ENCODE measurements at regions not wholly inside any gene's neighbourhood (a gene's known extent, or its start where the extent isn't known, plus 50 kb on each side); places are given as distances from the start of the nearest gene placed in this dataset.

DNA sequence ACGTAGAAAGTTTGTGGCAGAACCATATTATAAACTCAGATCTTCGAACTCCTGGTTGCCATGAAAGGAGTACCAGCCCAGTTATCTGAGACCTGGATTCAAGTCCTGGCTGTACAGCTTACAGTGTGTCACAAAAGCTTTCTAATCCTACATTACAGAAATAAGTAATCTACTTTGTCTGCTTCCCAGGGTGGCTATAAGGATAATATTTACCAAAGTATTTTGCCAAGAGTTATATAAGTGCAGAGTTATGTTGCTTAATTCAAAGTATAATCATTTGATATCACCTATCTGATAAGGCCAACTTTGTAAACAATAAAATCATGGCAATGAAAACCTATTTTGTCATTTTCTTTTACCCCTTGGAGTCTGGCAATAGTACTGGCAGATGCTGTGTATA lies 381.6 kb downstream of the NDFIP2 start:
- no peak overlapping the region for H3K4me3 Mint-ChIP-seq (ENCODE audit: unreplicated experiment)
- TF ChIP-seq, protein P1, sequence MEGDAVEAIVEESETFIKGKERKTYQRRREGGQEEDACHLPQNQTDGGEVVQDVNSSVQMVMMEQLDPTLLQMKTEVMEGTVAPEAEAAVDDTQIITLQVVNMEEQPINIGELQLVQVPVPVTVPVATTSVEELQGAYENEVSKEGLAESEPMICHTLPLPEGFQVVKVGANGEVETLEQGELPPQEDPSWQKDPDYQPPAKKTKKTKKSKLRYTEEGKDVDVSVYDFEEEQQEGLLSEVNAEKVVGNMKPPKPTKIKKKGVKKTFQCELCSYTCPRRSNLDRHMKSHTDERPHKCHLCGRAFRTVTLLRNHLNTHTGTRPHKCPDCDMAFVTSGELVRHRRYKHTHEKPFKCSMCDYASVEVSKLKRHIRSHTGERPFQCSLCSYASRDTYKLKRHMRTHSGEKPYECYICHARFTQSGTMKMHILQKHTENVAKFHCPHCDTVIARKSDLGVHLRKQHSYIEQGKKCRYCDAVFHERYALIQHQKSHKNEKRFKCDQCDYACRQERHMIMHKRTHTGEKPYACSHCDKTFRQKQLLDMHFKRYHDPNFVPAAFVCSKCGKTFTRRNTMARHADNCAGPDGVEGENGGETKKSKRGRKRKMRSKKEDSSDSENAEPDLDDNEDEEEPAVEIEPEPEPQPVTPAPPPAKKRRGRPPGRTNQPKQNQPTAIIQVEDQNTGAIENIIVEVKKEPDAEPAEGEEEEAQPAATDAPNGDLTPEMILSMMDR (IDR thresholded peaks at IDR 0.05): no peak
- H3K36me3 Mint-ChIP-seq (ENCODE audit: low read depth): no peaks in the 10 kb centered on the region
- no peak overlapping the region for H3K27ac Mint-ChIP-seq (ENCODE audit: unreplicated experiment)
- H3K4me1 Mint-ChIP-seq (ENCODE audit: low read depth): peaks cover 5% of the 10 kb centered on the region
- H3K9me3 Mint-ChIP-seq (ENCODE audit: low read depth): no peaks in the 10 kb centered on the region
- no peaks in the 10 kb centered on the region for H3K27me3 Mint-ChIP-seq (ENCODE audit: low read depth)
- DNase-seq (ENCODE audit: low spot score): no peak

DNA sequence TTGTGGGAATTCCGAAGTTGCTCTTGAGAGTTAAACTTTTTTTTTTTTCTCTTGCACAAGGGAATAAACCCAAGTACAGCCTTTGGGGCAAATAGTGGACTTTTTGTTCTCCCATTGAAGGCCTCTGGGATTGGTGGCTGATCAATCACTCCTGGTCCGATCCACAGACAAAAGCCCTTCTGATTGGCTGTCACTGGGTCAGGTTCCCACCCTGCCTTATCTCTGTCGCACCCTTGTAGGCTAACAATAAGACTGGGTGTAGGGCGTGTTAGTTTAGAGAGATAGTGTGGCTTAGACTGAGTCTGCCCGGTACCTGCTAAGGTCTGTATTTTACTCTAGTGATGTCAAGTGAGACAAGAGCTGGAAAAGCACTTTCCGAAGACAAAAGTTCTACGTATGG lies 380.8 kb downstream of the NDFIP2 start:
- H3K9me3 Mint-ChIP-seq (ENCODE audit: low read depth): no peaks in the 10 kb centered on the region
- H3K27me3 Mint-ChIP-seq (ENCODE audit: low read depth): no peaks in the 10 kb centered on the region
- H3K4me3 Mint-ChIP-seq (ENCODE audit: unreplicated experiment): no peak overlapping the region
- no peak for DNase-seq (ENCODE audit: low spot score)
- H3K36me3 Mint-ChIP-seq (ENCODE audit: low read depth): no peaks in the 10 kb centered on the region
- no peak overlapping the region for H3K27ac Mint-ChIP-seq (ENCODE audit: unreplicated experiment)
- no peaks in the 10 kb centered on the region for H3K4me1 Mint-ChIP-seq (ENCODE audit: low read depth)
- TF ChIP-seq, protein P1 (IDR thresholded peaks at IDR 0.05): no peak

DNA sequence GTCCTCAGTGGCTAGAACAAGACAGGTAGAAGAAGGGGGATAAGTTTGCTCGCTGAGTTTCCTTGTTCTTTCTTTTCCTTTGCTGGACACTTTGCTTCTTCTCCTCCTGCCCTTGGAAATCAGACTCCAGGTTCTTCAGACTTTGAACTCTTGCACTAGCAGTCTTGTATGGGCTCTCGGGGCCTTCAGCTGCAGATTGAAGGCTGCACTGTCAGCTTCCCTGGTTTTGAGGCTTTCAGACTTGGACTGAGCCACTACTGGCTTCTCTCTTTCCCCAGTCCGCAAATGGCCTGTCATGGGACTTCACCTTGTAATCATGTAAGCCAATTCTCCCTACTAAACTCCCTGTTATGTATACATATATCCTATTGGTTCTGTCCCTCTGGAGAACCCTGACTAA lies 379.8 kb downstream of the NDFIP2 start:
- DNase-seq (ENCODE audit: low spot score): no peak
- Mint-ChIP-seq H3K27me3 (ENCODE audit: low read depth) (no peaks in the 10 kb centered on the region), H3K4me1 (ENCODE audit: low read depth) (no peaks in the 10 kb centered on the region), H3K36me3 (ENCODE audit: low read depth) (no peaks in the 10 kb centered on the region), H3K9me3 (ENCODE audit: low read depth) (no peaks in the 10 kb centered on the region), H3K4me3 (ENCODE audit: unreplicated experiment) (no peak overlapping the region), H3K27ac (ENCODE audit: unreplicated experiment) (no peak overlapping the region)
- TF ChIP-seq, protein P1 (IDR thresholded peaks at IDR 0.05): no peak

DNA sequence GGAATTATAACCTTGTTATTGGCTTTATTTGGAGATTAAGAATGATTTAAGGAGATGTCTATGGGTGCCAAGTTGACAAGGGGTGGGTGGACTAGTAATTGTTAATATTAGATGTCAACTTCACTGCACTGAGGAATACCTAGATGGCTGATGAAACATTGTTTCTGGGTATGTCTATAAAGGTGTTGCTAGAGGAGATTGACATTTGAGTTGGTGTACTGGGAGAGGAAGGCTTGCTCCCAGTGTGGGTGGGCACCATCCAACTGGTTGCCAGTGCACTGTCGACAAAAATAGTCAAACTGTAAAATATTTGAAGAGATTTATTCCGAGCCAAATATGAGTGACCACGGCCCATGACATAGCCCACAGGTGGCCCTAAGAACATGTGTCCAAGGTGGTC lies 378.8 kb downstream of the NDFIP2 start:
- TF ChIP-seq, protein P1 (IDR thresholded peaks at IDR 0.05): no peak
- no peak for DNase-seq (ENCODE audit: low spot score)
- Mint-ChIP-seq H3K9me3 (ENCODE audit: low read depth) (no peaks in the 10 kb centered on the region), H3K4me1 (ENCODE audit: low read depth) (no peaks in the 10 kb centered on the region), H3K27ac (ENCODE audit: unreplicated experiment) (no peak overlapping the region), H3K27me3 (ENCODE audit: low read depth) (no peaks in the 10 kb centered on the region), H3K36me3 (ENCODE audit: low read depth) (no peaks in the 10 kb centered on the region), H3K4me3 (ENCODE audit: unreplicated experiment) (no peak overlapping the region)

DNA sequence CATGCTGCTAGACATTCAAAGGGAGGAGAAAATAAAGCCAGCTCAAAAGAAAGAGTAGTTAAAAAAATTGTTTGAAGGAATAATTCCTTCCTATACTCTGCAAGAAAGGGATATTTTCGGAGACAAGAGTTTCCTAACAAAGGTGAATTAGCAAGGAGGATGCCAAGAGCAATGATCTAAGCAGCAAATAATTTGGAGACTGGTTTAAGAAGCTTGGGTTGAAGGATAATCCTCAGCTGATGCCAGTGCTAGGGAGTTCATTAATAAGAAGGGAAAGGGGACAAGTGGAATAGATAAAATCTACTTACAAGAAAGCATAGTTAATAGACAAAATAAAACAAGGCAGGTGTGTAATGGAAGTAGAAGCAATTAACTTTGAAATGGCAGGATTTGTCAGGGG lies 372.3 kb downstream of the NDFIP2 start:
- no peak for DNase-seq (ENCODE audit: low spot score)
- H3K27ac Mint-ChIP-seq (ENCODE audit: unreplicated experiment): no peak overlapping the region
- H3K36me3 Mint-ChIP-seq (ENCODE audit: low read depth): no peaks in the 10 kb centered on the region
- no peaks in the 10 kb centered on the region for H3K27me3 Mint-ChIP-seq (ENCODE audit: low read depth)
- no peak overlapping the region for H3K4me3 Mint-ChIP-seq (ENCODE audit: unreplicated experiment)
- TF ChIP-seq, protein P1 (IDR thresholded peaks at IDR 0.05): no peak
- H3K9me3 Mint-ChIP-seq (ENCODE audit: low read depth): no peaks in the 10 kb centered on the region
- H3K4me1 Mint-ChIP-seq (ENCODE audit: low read depth): no peaks in the 10 kb centered on the region
